Medulla oblongata (tissue), 1 donor: ENCODE measurements at regions not wholly inside any gene's neighbourhood (a gene's known extent, or its start where the extent isn't known, plus 50 kb on each side); places are given as distances from the start of the nearest gene placed in this dataset.
"Not testable (repeated sequence)": the region's sequence is repeated elsewhere in the genome, so short reads cannot be mapped to it uniquely, and the experiment has no call there.

Experiments used
- DNase-seq: peaks from one replicate; pipeline ENCODE4 v3.0.0-alpha.2; 2015; ENCODE audit errors: extremely low spot score

- DNase-seq = peak; percentile 53
Observed at GRCh38 chr9:13444245-13445102, 165.0 kb upstream of the MPDZ start.

- DNase-seq = peak; percentile 79
Observed at GRCh38 chr9:13443346-13444244, 164.1 kb upstream of the MPDZ start.

GRCh38 chr9:13439685-13440476 lies 160.4 kb upstream of the MPDZ start:
- DNase-seq = no peak

GRCh38 chr9:13437866-13438265 lies 158.4 kb upstream of the MPDZ start:
- no peak for DNase-seq

- no peak for DNase-seq
Observed at GRCh38 chr9:13436591-13436990, 157.1 kb upstream of the MPDZ start.

GRCh38 chr9:13433453-13433852 lies 154.0 kb upstream of the MPDZ start:
- not testable (repeated sequence) for DNase-seq

- DNase-seq = no peak
Observed at GRCh38 chr9:13432904-13433303, 153.4 kb upstream of the MPDZ start.

GRCh38 chr9:13431692-13432091 lies 152.2 kb upstream of the MPDZ start:
- no peak for DNase-seq

GRCh38 chr9:13431222-13431536 lies 151.7 kb upstream of the MPDZ start:
- peak; percentile 65 for DNase-seq

GRCh38 chr9:13430368-13431221 lies 151.1 kb upstream of the MPDZ start:
- DNase-seq = peak; percentile 30

- peak; percentile 25 for DNase-seq
Observed at GRCh38 chr9:13429301-13430190, 150.1 kb upstream of the MPDZ start.

- peak; percentile 29 for DNase-seq
Observed at GRCh38 chr9:13428766-13429165, 149.3 kb upstream of the MPDZ start.

GRCh38 chr9:13427587-13427986 lies 148.1 kb upstream of the MPDZ start:
- peak; percentile 87 for DNase-seq

GRCh38 chr9:13426606-13427005 lies 147.1 kb upstream of the MPDZ start:
- DNase-seq = no peak

- DNase-seq = no peak
Observed at GRCh38 chr9:13424872-13425271, 145.4 kb upstream of the MPDZ start.

GRCh38 chr9:13424204-13424603 lies 144.7 kb upstream of the MPDZ start:
- DNase-seq = no peak

GRCh38 chr9:13414349-13414748 lies 134.9 kb upstream of the MPDZ start:
- DNase-seq = no peak

GRCh38 chr9:13412331-13412730 lies 132.8 kb upstream of the MPDZ start:
- no peak for DNase-seq

GRCh38 chr9:13411791-13412190 lies 132.3 kb upstream of the MPDZ start:
- no peak for DNase-seq

GRCh38 chr9:13410566-13411031 lies 131.1 kb upstream of the MPDZ start:
- DNase-seq = no peak
